ENCODE measurements at regions not wholly inside any gene's neighbourhood (a gene's known extent, or its start where the extent isn't known, plus 50 kb on each side); places are given as distances from the start of the nearest gene placed in this dataset.

DNA sequence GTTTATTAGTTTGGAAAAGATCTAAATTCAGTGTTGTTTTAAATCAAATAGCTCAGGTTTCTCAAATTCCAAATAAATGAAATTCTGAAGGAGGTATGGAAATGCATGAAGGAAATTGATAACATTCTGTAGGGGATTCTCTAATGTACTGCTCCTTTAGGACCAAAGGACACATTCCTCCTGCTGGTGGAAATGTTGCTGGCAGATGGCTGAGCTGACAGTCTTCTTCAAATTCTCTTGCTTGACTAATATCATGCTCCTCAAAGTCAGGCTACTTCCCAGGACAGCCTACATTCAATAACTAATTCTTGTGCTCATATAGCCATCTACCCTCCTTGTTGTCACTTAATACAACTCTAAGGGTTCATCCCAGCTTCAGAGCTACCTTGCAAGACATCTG is 1118.5 kb downstream of the PCDH9 start:
- TF ChIP-seq POLR2A (IDR thresholded peaks at IDR 0.05) (no peak), POLR2AphosphoS5 (IDR thresholded peaks at IDR 0.05) (no peak), CTCF (IDR thresholded peaks at IDR 0.05) (no peak)
- Histone ChIP-seq H3K9me3 (no peaks in the 10 kb centered on the region), H3K36me3 (no peaks in the 10 kb centered on the region), H3K4me1 (replicated peaks) (no peaks in the 10 kb centered on the region), H3K27me3 (replicated peaks; ENCODE audit: insufficient read depth) (no peaks in the 10 kb centered on the region), H3K27ac (no peak overlapping the region), H3K4me3 (no peak overlapping the region)
- intact Hi-C loops (cut with DNase I) = no loop called here
- DNase-seq (ENCODE audit: low spot score) = no peak

GRCh38 chr13:66106246-66106645 is 1123.9 kb downstream of the PCDH9 start:
- Histone ChIP-seq H3K4me1 (replicated peaks) (no peaks in the 10 kb centered on the region), H3K27me3 (replicated peaks; ENCODE audit: insufficient read depth) (no peaks in the 10 kb centered on the region), H3K27ac (no peak overlapping the region), H3K36me3 (no peaks in the 10 kb centered on the region), H3K9me3 (no peaks in the 10 kb centered on the region), H3K4me3 (no peak overlapping the region)
- no peak for TF ChIP-seq CTCF (IDR thresholded peaks at IDR 0.05)
- TF ChIP-seq POLR2AphosphoS5 (IDR thresholded peaks at IDR 0.05) = no peak
- no peak for TF ChIP-seq POLR2A (IDR thresholded peaks at IDR 0.05)
- WGBS = 87% methylated on average over 2 of the region's 2 CpGs
- intact Hi-C loops (cut with DNase I) = no loop called here
- DNase-seq (ENCODE audit: low spot score) = no peak

GRCh38 chr13:66102864-66103263 is 1127.3 kb downstream of the PCDH9 start:
- Histone ChIP-seq H3K4me1 (replicated peaks) (no peaks in the 10 kb centered on the region), H3K36me3 (no peaks in the 10 kb centered on the region), H3K9me3 (no peaks in the 10 kb centered on the region), H3K4me3 (no peak overlapping the region), H3K27ac (no peak overlapping the region), H3K27me3 (replicated peaks; ENCODE audit: insufficient read depth) (no peaks in the 10 kb centered on the region)
- intact Hi-C loops (cut with DNase I) = no loop called here
- TF ChIP-seq CTCF (IDR thresholded peaks at IDR 0.05) (no peak), POLR2AphosphoS5 (IDR thresholded peaks at IDR 0.05) (no peak), POLR2A (IDR thresholded peaks at IDR 0.05) (no peak)
- WGBS = 93% methylated on average over 3 of the region's 3 CpGs
- no peak for DNase-seq (ENCODE audit: low spot score)

GRCh38 chr13:66099825-66100224 is 1130.3 kb downstream of the PCDH9 start:
- no peaks in the 10 kb centered on the region for H3K9me3 ChIP-seq
- 88% methylated on average over 10 of the region's 10 CpGs for WGBS
- no peak overlapping the region for H3K27ac ChIP-seq
- TF ChIP-seq POLR2AphosphoS5 (IDR thresholded peaks at IDR 0.05) (no peak), CTCF (IDR thresholded peaks at IDR 0.05) (no peak), POLR2A (IDR thresholded peaks at IDR 0.05) (no peak)
- no peaks in the 10 kb centered on the region for H3K4me1 ChIP-seq (replicated peaks)
- intact Hi-C loops (cut with DNase I) = no loop called here
- no peaks in the 10 kb centered on the region for H3K27me3 ChIP-seq (replicated peaks; ENCODE audit: insufficient read depth)
- no peak overlapping the region for H3K4me3 ChIP-seq
- no peak for DNase-seq (ENCODE audit: low spot score)
- no peaks in the 10 kb centered on the region for H3K36me3 ChIP-seq

GRCh38 chr13:66098931-66099628 is 1131.1 kb downstream of the PCDH9 start:
- WGBS = 70% methylated on average over 3 of the region's 3 CpGs

More at GRCh38 chr13:66098931-66099628, 1131.1 kb downstream of the PCDH9 start:
- intact Hi-C loops (cut with DNase I) = no loop called here
- Histone ChIP-seq H3K36me3 (no peaks in the 10 kb centered on the region), H3K27ac (no peak overlapping the region), H3K4me3 (no peak overlapping the region), H3K27me3 (replicated peaks; ENCODE audit: insufficient read depth) (no peaks in the 10 kb centered on the region), H3K9me3 (no peaks in the 10 kb centered on the region), H3K4me1 (replicated peaks) (no peaks in the 10 kb centered on the region)
- DNase-seq (ENCODE audit: low spot score) = no peak
- TF ChIP-seq POLR2A (IDR thresholded peaks at IDR 0.05) (no peak), CTCF (IDR thresholded peaks at IDR 0.05) (no peak), POLR2AphosphoS5 (IDR thresholded peaks at IDR 0.05) (no peak)

All from prostate gland (tissue), 2 donors.